ENCODE measurements at regions not wholly inside any gene's neighbourhood (a gene's known extent, or its start where the extent isn't known, plus 50 kb on each side); places are given as distances from the start of the nearest gene placed in this dataset.

DNA sequence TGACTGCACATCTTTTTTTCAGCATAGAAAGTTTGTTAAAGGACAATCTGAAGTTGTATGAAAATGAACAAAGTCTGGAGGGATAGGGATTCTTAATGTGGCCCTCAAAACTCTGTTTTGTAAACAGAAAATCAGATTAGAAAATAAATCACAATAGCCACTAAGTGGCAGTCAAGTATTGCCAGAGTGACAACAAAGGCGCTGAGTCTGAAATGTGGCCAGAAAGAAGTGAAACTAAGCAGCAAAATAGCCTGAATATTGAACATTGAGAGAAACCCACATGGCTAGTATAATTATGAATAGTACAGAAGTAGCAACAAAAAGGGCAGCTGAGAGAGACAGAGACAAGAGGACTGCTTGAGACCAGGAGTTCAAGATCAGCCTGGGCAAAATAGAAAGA is 81.1 kb upstream of the CT45A1 start:
- TF ChIP-seq CTCF (conservative IDR thresholded peaks at IDR 0.05; ENCODE audit: low read depth in 2 of 2), result peak in 1 of 2 experiments; percentile 35; a peak in 2 of 4 replicates
- no peak for TF ChIP-seq REST (IDR thresholded peaks at IDR 0.05; ENCODE audit: unreplicated experiment)
- no peak for TF ChIP-seq EZH2 (IDR thresholded peaks at IDR 0.05; ENCODE audit: low read depth, unreplicated experiment)
- TF ChIP-seq POLR2AphosphoS5 (IDR thresholded peaks at IDR 0.05; ENCODE audit: low read depth), result no peak
- no peak for TF ChIP-seq JUNB (IDR thresholded peaks at IDR 0.05; ENCODE audit: unreplicated experiment)
- TF ChIP-seq NANOG (IDR thresholded peaks at IDR 0.05; ENCODE audit: borderline replicate concordance), result no peak
- no peak for TF ChIP-seq EZH2phosphoT487 (IDR thresholded peaks at IDR 0.05; ENCODE audit: unreplicated experiment)
- no peak for TF ChIP-seq ZNF331 (CRISPR knock-in tag; IDR thresholded peaks at IDR 0.05; ENCODE audit: low read depth)
- no peak for TF ChIP-seq ZNF114 (CRISPR knock-in tag; IDR thresholded peaks at IDR 0.05)
- no peak for TF ChIP-seq ZNF462 (CRISPR knock-in tag; IDR thresholded peaks at IDR 0.05)

Data from GM23338 (cell line).